ENCODE measurements at regions not wholly inside any gene's neighbourhood (a gene's known extent, or its start where the extent isn't known, plus 50 kb on each side); places are given as distances from the start of the nearest gene placed in this dataset.

- H3K4me2 ChIP-seq (ENCODE audit: low read depth, low read length): no peak overlapping the region
Measured at GRCh38 chr7:45235905-45236304, 78.3 kb downstream of the RAMP3 start.

More at GRCh38 chr7:45235905-45236304, 78.3 kb downstream of the RAMP3 start:
- no peak overlapping the region for H2BK15ac ChIP-seq (ENCODE audit: low read depth, low read length)
- peaks cover 13% of the 10 kb centered on the region for H3K27me3 ChIP-seq (ENCODE audit: control insufficient read depth, insufficient read depth, low read length)
- BruUV-seq (replicated peaks): no TSS peak
- no peaks in the 10 kb centered on the region for H3K79me1 ChIP-seq (ENCODE audit: low read depth in 1 of 2, low read length in 2 of 2)
- no peak overlapping the region for H4K5ac ChIP-seq (ENCODE audit: low read depth, low read length)
- no peak overlapping the region for H2BK120ac ChIP-seq (ENCODE audit: low read depth, low read length)
- H3K9ac ChIP-seq (ENCODE audit: low read depth, low read length): no peak overlapping the region
- H2AFZ ChIP-seq (replicated peaks; ENCODE audit: low read length, poor library complexity): no peak overlapping the region
- ChIA-PET CTCF (no interaction called here), POLR2A (ENCODE audit: unreplicated experiment) (no interaction called here)
- no peak overlapping the region for H2BK5ac ChIP-seq (ENCODE audit: low read depth, low read length, poor library complexity, severe bottlenecking)
- no peaks in the 10 kb centered on the region for H3K36me3 ChIP-seq (ENCODE audit: control insufficient read depth, insufficient read depth, low read length)
- H4K91ac ChIP-seq (ENCODE audit: insufficient read depth, low read depth, low read length): no peak overlapping the region
- no peak overlapping the region for H2AK5ac ChIP-seq (ENCODE audit: low read depth, low read length)
- no peak overlapping the region for H3K18ac ChIP-seq (ENCODE audit: low read depth, low read length)
- ATAC-seq (ENCODE audit: low read depth): no peak
- no peak overlapping the region for H3K4me3 ChIP-seq (ENCODE audit: insufficient read depth, low read depth, low read length)
- no peak overlapping the region for H4K8ac ChIP-seq (ENCODE audit: low read depth in 2 of 2, low read length in 2 of 2)
- no peaks in the 10 kb centered on the region for H3K9me3 ChIP-seq (ENCODE audit: control insufficient read depth, insufficient read depth, low read length)
- no peak overlapping the region for H2BK20ac ChIP-seq (ENCODE audit: low read depth, low read length)
- H3K27ac ChIP-seq (ENCODE audit: insufficient read depth, low read length): no peak overlapping the region
- no peak for TF ChIP-seq SMC3 (IDR thresholded peaks at IDR 0.05; ENCODE audit: low read depth, low read length)
- no peak for TF ChIP-seq FOS (IDR thresholded peaks at IDR 0.05; ENCODE audit: low read depth, low read length)
- TF ChIP-seq MXI1 (IDR thresholded peaks at IDR 0.05; ENCODE audit: borderline replicate concordance, low read depth, low read length): no peak
- TF ChIP-seq CEBPB (IDR thresholded peaks at IDR 0.05; ENCODE audit: low read depth, low read length): no peak
- no peak for TF ChIP-seq ELK1 (IDR thresholded peaks at IDR 0.05; ENCODE audit: borderline replicate concordance, low read depth, low read length)
- no peak for TF ChIP-seq NFE2L2 (IDR thresholded peaks at IDR 0.05; ENCODE audit: low read depth, low read length)
- no peak overlapping the region for H3K23ac ChIP-seq (ENCODE audit: low read depth, low read length)
- no peak overlapping the region for H3K4ac ChIP-seq (ENCODE audit: low read depth, low read length)
- no peak overlapping the region for H3K56ac ChIP-seq (ENCODE audit: extremely low read depth, insufficient read depth, low read length)
- H4K20me1 ChIP-seq (ENCODE audit: insufficient read depth, low read length): no peaks in the 10 kb centered on the region
- in situ Hi-C loops (cut with MboI; ENCODE audit: low sequenced_read_pairs) (no loop called here), intact Hi-C loops (cut with micrococcal nuclease) (no loop called here), dilution Hi-C loops (cut with HindIII; ENCODE audit: low sequenced_read_pairs, unreplicated experiment) (no loop called here)
- no peaks in the 10 kb centered on the region for H3K4me1 ChIP-seq (ENCODE audit: control insufficient read depth, insufficient read depth, low read length)
- no peak for DNase-seq
- no peak overlapping the region for H2AK9ac ChIP-seq (replicated peaks; ENCODE audit: low read depth, low read length, poor library complexity)
- H3K9me1 ChIP-seq (ENCODE audit: insufficient read depth, low read length): no peaks in the 10 kb centered on the region
- H3K14ac ChIP-seq (replicated peaks; ENCODE audit: low read depth, low read length): no peak overlapping the region
